ENCODE measurements at regions not wholly inside any gene's neighbourhood (a gene's known extent, or its start where the extent isn't known, plus 50 kb on each side); places are given as distances from the start of the nearest gene placed in this dataset.

GRCh38 chr3:94611596-94611995, 548.7 kb downstream of the NSUN3 start:
- TF ChIP-seq POLR2AphosphoS5 (IDR thresholded peaks at IDR 0.05) (no peak), CTCF (IDR thresholded peaks at IDR 0.05) (no peak), POLR2A (IDR thresholded peaks at IDR 0.05; ENCODE audit: low read depth) (no peak)
